Esophagus (tissue), 2 donors: ENCODE measurements at regions not wholly inside any gene's neighbourhood (a gene's known extent, or its start where the extent isn't known, plus 50 kb on each side); places are given as distances from the start of the nearest gene placed in this dataset.

Source experiments
- H3K27ac ChIP-seq, 2 donors: one replicate each; pipeline ENCODE4 v1.5.1; 2013; ENCODE audit warnings: low read depth in 2 of 2, mild to moderate bottlenecking in 2 of 2, inconsistent platforms in 1 of 2, low read length in 1 of 2, moderate library complexity in 1 of 2
- H3K27me3 ChIP-seq, 2 donors: one replicate each; pipeline ENCODE4 v1.6.1; 2013; ENCODE audit warnings: low read length in 2 of 2, control low read depth in 1 of 2, mild to moderate bottlenecking in 1 of 2; ENCODE audit not compliant: insufficient read depth in 2 of 2, control insufficient read depth in 1 of 2
- H3K36me3 ChIP-seq, 2 donors: one replicate each; pipeline ENCODE4 v1.6.1; 2013; ENCODE audit warnings: low read length in 1 of 2; ENCODE audit not compliant: control insufficient read depth in 2 of 2, insufficient read depth in 2 of 2
- H3K4me1 ChIP-seq, 2 donors: one replicate each; pipeline ENCODE4 v1.6.1; 2013; ENCODE audit warnings: low read length in 1 of 2; ENCODE audit not compliant: control insufficient read depth in 2 of 2, insufficient read depth in 2 of 2
- H3K4me3 ChIP-seq, 2 donors: one replicate each; pipeline ENCODE4 v1.5.1; 2013; ENCODE audit warnings: low read length in 2 of 2, mild to moderate bottlenecking in 2 of 2, low read depth in 1 of 2, moderate library complexity in 1 of 2
- H3K9me3 ChIP-seq, 2 donors: one replicate each; pipeline ENCODE4 v1.6.1; 2013; ENCODE audit warnings: mild to moderate bottlenecking in 2 of 2, low read depth in 1 of 2, low read length in 1 of 2, moderate library complexity in 1 of 2; ENCODE audit not compliant: control insufficient read depth in 2 of 2, insufficient read depth in 1 of 2
- WGBS, 2 donors: extraction: QIAGEN DNeasy Blood & Tissue Kit; methylation state at CpG; one replicate each; pipeline ENCODE4 v1.1.7; 2013; 5-methylcytosine and 5-hydroxymethylcytosine counted together
- donor health status: healthy with polysubstance abuse.
- donor health status: Bipolar disorder and iron deficiency.

GRCh38 chr4:60759518-60760245, 440.4 kb upstream of the ADGRL3 start:
- no peaks in the 10 kb centered on the region for H3K4me1 ChIP-seq
- WGBS, 2 donors: 79 to 84% methylated on average over 4 of the region's 4 CpGs

GRCh38 chr4:60780874-60781273, 419.3 kb upstream of the ADGRL3 start:
- WGBS, 2 donors: 74 to 78% methylated on average over 3 of the region's 3 CpGs
- Histone ChIP-seq H3K36me3 (no peaks in the 10 kb centered on the region), H3K27me3 (no peaks in the 10 kb centered on the region), H3K4me1 (no peaks in the 10 kb centered on the region), H3K9me3 (no peaks in the 10 kb centered on the region), H3K4me3 (no peak overlapping the region), H3K27ac (no peak overlapping the region)

More at GRCh38 chr4:60759518-60760245, 440.4 kb upstream of the ADGRL3 start:
- Histone ChIP-seq H3K27me3 (no peaks in the 10 kb centered on the region), H3K27ac (no peak overlapping the region), H3K36me3 (no peaks in the 10 kb centered on the region), H3K9me3 (no peaks in the 10 kb centered on the region), H3K4me3 (no peak overlapping the region)

GRCh38 chr4:60790608-60791007, 409.5 kb upstream of the ADGRL3 start:
- no peak overlapping the region for H3K27ac ChIP-seq
- H3K9me3 ChIP-seq: no peaks in the 10 kb centered on the region
- no peaks in the 10 kb centered on the region for H3K36me3 ChIP-seq
- no peak overlapping the region for H3K4me3 ChIP-seq
- H3K4me1 ChIP-seq: no peaks in the 10 kb centered on the region
- no peaks in the 10 kb centered on the region for H3K27me3 ChIP-seq

GRCh38 chr4:60794372-60794771, 405.8 kb upstream of the ADGRL3 start:
- Histone ChIP-seq H3K4me1 (no peaks in the 10 kb centered on the region), H3K36me3 (no peaks in the 10 kb centered on the region), H3K4me3 (no peak overlapping the region), H3K27me3 (no peaks in the 10 kb centered on the region), H3K27ac (no peak overlapping the region), H3K9me3 (no peaks in the 10 kb centered on the region)
- 93 to 94% methylated on average over 14 of the region's 14 CpGs for WGBS, 2 donors

- no peaks in the 10 kb centered on the region for H3K9me3 ChIP-seq
- no peak overlapping the region for H3K4me3 ChIP-seq
- no peak overlapping the region for H3K27ac ChIP-seq
- H3K4me1 ChIP-seq: no peaks in the 10 kb centered on the region
- no peaks in the 10 kb centered on the region for H3K36me3 ChIP-seq
- WGBS, 2 donors: 91 to 92% methylated on average over 4 of the region's 4 CpGs
- H3K27me3 ChIP-seq: no peaks in the 10 kb centered on the region
These were observed 400.9 kb upstream of the ADGRL3 start for GRCh38 chr4:60799214-60799613.

- H3K27ac ChIP-seq: no peak overlapping the region
- 77 to 78% methylated on average over 2 of the region's 2 CpGs for WGBS, 2 donors
- no peaks in the 10 kb centered on the region for H3K36me3 ChIP-seq
- no peaks in the 10 kb centered on the region for H3K4me1 ChIP-seq
- H3K9me3 ChIP-seq: no peaks in the 10 kb centered on the region
- H3K27me3 ChIP-seq: no peaks in the 10 kb centered on the region
- no peak overlapping the region for H3K4me3 ChIP-seq
These were observed 399.4 kb upstream of the ADGRL3 start for GRCh38 chr4:60800701-60801100.

GRCh38 chr4:60805500-60806313, 394.4 kb upstream of the ADGRL3 start:
- 45 to 46% methylated on average over 6 of the region's 6 CpGs for WGBS, 2 donors

GRCh38 chr4:60808726-60809485, 391.2 kb upstream of the ADGRL3 start:
- 68 to 79% methylated on average over 1 of the region's 1 CpG for WGBS, 2 donors

More at GRCh38 chr4:60805500-60806313, 394.4 kb upstream of the ADGRL3 start:
- Histone ChIP-seq H3K27ac (no peak overlapping the region), H3K4me3 (no peak overlapping the region), H3K4me1 (no peaks in the 10 kb centered on the region), H3K27me3 (no peaks in the 10 kb centered on the region), H3K9me3 (no peaks in the 10 kb centered on the region), H3K36me3 (no peaks in the 10 kb centered on the region)

GRCh38 chr4:60809486-60809800, 390.7 kb upstream of the ADGRL3 start:
- 82 to 95% methylated on average over 1 of the region's 1 CpG for WGBS, 2 donors
- Histone ChIP-seq H3K4me3 (no peak overlapping the region), H3K36me3 (no peaks in the 10 kb centered on the region), H3K27me3 (no peaks in the 10 kb centered on the region), H3K4me1 (no peaks in the 10 kb centered on the region), H3K27ac (no peak overlapping the region), H3K9me3 (no peaks in the 10 kb centered on the region)

More at GRCh38 chr4:60808726-60809485, 391.2 kb upstream of the ADGRL3 start:
- Histone ChIP-seq H3K4me1 (no peaks in the 10 kb centered on the region), H3K4me3 (no peak overlapping the region), H3K27ac (no peak overlapping the region), H3K36me3 (no peaks in the 10 kb centered on the region), H3K27me3 (no peaks in the 10 kb centered on the region), H3K9me3 (no peaks in the 10 kb centered on the region)
